ENCODE measurements at regions not wholly inside any gene's neighbourhood (a gene's known extent, or its start where the extent isn't known, plus 50 kb on each side); places are given as distances from the start of the nearest gene placed in this dataset.

GRCh38 chr2:182598626-182599025 is 117.4 kb upstream of the DNAJC10 start:
- Histone ChIP-seq H3K14ac (ENCODE audit: low read length) (peak overlapping the region; percentile 38), H3K4me2 (ENCODE audit: insufficient read depth, low read length, poor library complexity, severe bottlenecking) (no peak overlapping the region), H3K4ac (ENCODE audit: low read length) (no peak overlapping the region), H3K36me3 (replicated peaks in 1 of 2; ENCODE audit: control insufficient read depth in 2 of 2, insufficient read depth in 2 of 2, low read length in 2 of 2) (no peaks in the 10 kb centered on the region), H3K18ac (ENCODE audit: low read length) (peak overlapping the region; percentile 83), H2BK5ac (ENCODE audit: low read length) (no peak overlapping the region), H2BK120ac (ENCODE audit: low read depth, low read length) (no peak overlapping the region), H3K27me3 (ENCODE audit: control insufficient read depth in 3 of 3, insufficient read depth in 3 of 3, low read depth in 1 of 3, low read length in 3 of 3) (no peaks in the 10 kb centered on the region), H3K27ac (replicated peaks; ENCODE audit: low read length) (no peak overlapping the region), H3K79me1 (ENCODE audit: low read depth, low read length) (peaks cover 2% of the 10 kb centered on the region), H3K4me1 (ENCODE audit: control insufficient read depth in 2 of 2, insufficient read depth in 1 of 2, low read depth in 1 of 2, low read length in 2 of 2) (peaks cover 2 to 5% of the 10 kb centered on the region in 2 donors), H3K4me3 (ENCODE audit: low read length in 2 of 2) (no peak overlapping the region), H3K9me3 (replicated peaks in 1 of 2; ENCODE audit: control insufficient read depth in 2 of 2, insufficient read depth in 1 of 2, low read depth in 1 of 2, low read length in 2 of 2) (peaks cover 0 to 7% of the 10 kb centered on the region in 2 donors), H2AFZ (ENCODE audit: low read length) (no peak overlapping the region), H2BK12ac (ENCODE audit: low read length) (peak overlapping the region; percentile 41), H2AK5ac (ENCODE audit: low read depth, low read length) (peak overlapping the region; percentile 75), H4K91ac (ENCODE audit: low read depth, low read length, poor library complexity) (no peak overlapping the region), H3K23ac (ENCODE audit: low read depth, low read length, poor library complexity) (no peak overlapping the region), H4K8ac (ENCODE audit: low read depth, low read length) (no peak overlapping the region), H2BK15ac (ENCODE audit: low read length) (peak overlapping the region; percentile 98), H3K9ac (ENCODE audit: low read depth, low read length, poor library complexity) (no peak overlapping the region)
- DNase-seq (ENCODE audit: low spot score) = no peak
- WGBS, 2 donors (ENCODE audit: extremely low coverage in 2 of 2, insufficient read length in 2 of 2, insufficient replicate concordance in 1 of 2) = no CpG with 5 or more reads among the region's 5 CpGs

- H2AK5ac ChIP-seq (ENCODE audit: low read depth, low read length) = no peak overlapping the region
- H3K4ac ChIP-seq (ENCODE audit: low read length) = no peak overlapping the region
- H3K27ac ChIP-seq (replicated peaks; ENCODE audit: low read length) = no peak overlapping the region
- H2BK15ac ChIP-seq (ENCODE audit: low read length) = no peak overlapping the region
- H3K27me3 ChIP-seq (ENCODE audit: control insufficient read depth in 3 of 3, insufficient read depth in 3 of 3, low read depth in 1 of 3, low read length in 3 of 3) = no peaks in the 10 kb centered on the region
- H4K8ac ChIP-seq (ENCODE audit: low read depth, low read length) = no peak overlapping the region
- WGBS, 2 donors (ENCODE audit: extremely low coverage in 2 of 2, insufficient read length in 2 of 2, insufficient replicate concordance in 1 of 2) = no CpG with 5 or more reads among the region's 4 CpGs
- no peak overlapping the region for H3K18ac ChIP-seq (ENCODE audit: low read length)
- H3K23ac ChIP-seq (ENCODE audit: low read depth, low read length, poor library complexity) = no peak overlapping the region
- peaks cover 0 to 7% of the 10 kb centered on the region in 2 donors for H3K9me3 ChIP-seq (replicated peaks in 1 of 2; ENCODE audit: control insufficient read depth in 2 of 2, insufficient read depth in 1 of 2, low read depth in 1 of 2, low read length in 2 of 2)
- no peak overlapping the region for H4K91ac ChIP-seq (ENCODE audit: low read depth, low read length, poor library complexity)
- H3K14ac ChIP-seq (ENCODE audit: low read length) = no peak overlapping the region
- no peak overlapping the region for H2AFZ ChIP-seq (ENCODE audit: low read length)
- DNase-seq (ENCODE audit: low spot score) = no peak
- no peak overlapping the region for H2BK120ac ChIP-seq (ENCODE audit: low read depth, low read length)
- no peak overlapping the region for H3K4me2 ChIP-seq (ENCODE audit: insufficient read depth, low read length, poor library complexity, severe bottlenecking)
- H2BK12ac ChIP-seq (ENCODE audit: low read length) = no peak overlapping the region
- no peak overlapping the region for H2BK5ac ChIP-seq (ENCODE audit: low read length)
- peaks cover 2% of the 10 kb centered on the region for H3K79me1 ChIP-seq (ENCODE audit: low read depth, low read length)
- H3K4me3 ChIP-seq (ENCODE audit: low read length in 2 of 2) = no peak overlapping the region
- H3K4me1 ChIP-seq (ENCODE audit: control insufficient read depth in 2 of 2, insufficient read depth in 1 of 2, low read depth in 1 of 2, low read length in 2 of 2) = no peaks in the 10 kb centered on the region
- H3K9ac ChIP-seq (ENCODE audit: low read depth, low read length, poor library complexity) = no peak overlapping the region
- H3K36me3 ChIP-seq (replicated peaks in 1 of 2; ENCODE audit: control insufficient read depth in 2 of 2, insufficient read depth in 2 of 2, low read length in 2 of 2) = no peaks in the 10 kb centered on the region
These were observed 110.9 kb upstream of the DNAJC10 start for GRCh38 chr2:182605166-182605565.

- H3K4me2 ChIP-seq (ENCODE audit: insufficient read depth, low read length, poor library complexity, severe bottlenecking) = no peak overlapping the region
- no peak overlapping the region for H2BK120ac ChIP-seq (ENCODE audit: low read depth, low read length)
These were observed 109.1 kb upstream of the DNAJC10 start for GRCh38 chr2:182606728-182607681.

GRCh38 chr2:182608181-182608845 is 107.7 kb upstream of the DNAJC10 start:
- Histone ChIP-seq H3K4ac (ENCODE audit: low read length) (no peak overlapping the region), H4K8ac (ENCODE audit: low read depth, low read length) (peak overlapping the region; percentile 17), H3K18ac (ENCODE audit: low read length) (no peak overlapping the region), H2BK15ac (ENCODE audit: low read length) (no peak overlapping the region), H3K27me3 (ENCODE audit: control insufficient read depth in 3 of 3, insufficient read depth in 3 of 3, low read depth in 1 of 3, low read length in 3 of 3) (no peaks in the 10 kb centered on the region), H3K9me3 (replicated peaks in 1 of 2; ENCODE audit: control insufficient read depth in 2 of 2, insufficient read depth in 1 of 2, low read depth in 1 of 2, low read length in 2 of 2) (no peaks in the 10 kb centered on the region), H2BK120ac (ENCODE audit: low read depth, low read length) (no peak overlapping the region), H4K91ac (ENCODE audit: low read depth, low read length, poor library complexity) (no peak overlapping the region), H3K4me2 (ENCODE audit: insufficient read depth, low read length, poor library complexity, severe bottlenecking) (no peak overlapping the region), H3K23ac (ENCODE audit: low read depth, low read length, poor library complexity) (no peak overlapping the region), H2AFZ (ENCODE audit: low read length) (no peak overlapping the region), H2AK5ac (ENCODE audit: low read depth, low read length) (no peak overlapping the region), H3K4me1 (ENCODE audit: control insufficient read depth in 2 of 2, insufficient read depth in 1 of 2, low read depth in 1 of 2, low read length in 2 of 2) (no peaks in the 10 kb centered on the region), H3K79me1 (ENCODE audit: low read depth, low read length) (no peaks in the 10 kb centered on the region), H3K14ac (ENCODE audit: low read length) (no peak overlapping the region), H3K36me3 (replicated peaks in 1 of 2; ENCODE audit: control insufficient read depth in 2 of 2, insufficient read depth in 2 of 2, low read length in 2 of 2) (no peaks in the 10 kb centered on the region), H3K27ac (replicated peaks; ENCODE audit: low read length) (no peak overlapping the region), H3K4me3 (ENCODE audit: low read length in 2 of 2) (no peak overlapping the region), H2BK12ac (ENCODE audit: low read length) (no peak overlapping the region), H3K9ac (ENCODE audit: low read depth, low read length, poor library complexity) (no peak overlapping the region), H2BK5ac (ENCODE audit: low read length) (no peak overlapping the region)
- WGBS, 2 donors (ENCODE audit: extremely low coverage in 2 of 2, insufficient read length in 2 of 2, insufficient replicate concordance in 1 of 2) = no CpG with 5 or more reads among the region's 48 CpGs
- no peak for DNase-seq (ENCODE audit: low spot score)

More at GRCh38 chr2:182606728-182607681, 109.1 kb upstream of the DNAJC10 start:
- Histone ChIP-seq H3K27me3 (ENCODE audit: control insufficient read depth in 3 of 3, insufficient read depth in 3 of 3, low read depth in 1 of 3, low read length in 3 of 3) (no peaks in the 10 kb centered on the region), H2AFZ (ENCODE audit: low read length) (no peak overlapping the region), H2BK12ac (ENCODE audit: low read length) (no peak overlapping the region), H3K14ac (ENCODE audit: low read length) (no peak overlapping the region), H2AK5ac (ENCODE audit: low read depth, low read length) (no peak overlapping the region), H3K18ac (ENCODE audit: low read length) (no peak overlapping the region), H3K9ac (ENCODE audit: low read depth, low read length, poor library complexity) (no peak overlapping the region), H4K91ac (ENCODE audit: low read depth, low read length, poor library complexity) (no peak overlapping the region), H3K23ac (ENCODE audit: low read depth, low read length, poor library complexity) (no peak overlapping the region), H3K79me1 (ENCODE audit: low read depth, low read length) (peaks cover 2% of the 10 kb centered on the region), H2BK5ac (ENCODE audit: low read length) (no peak overlapping the region), H4K8ac (ENCODE audit: low read depth, low read length) (no peak overlapping the region), H3K27ac (replicated peaks; ENCODE audit: low read length) (no peak overlapping the region), H3K4me3 (ENCODE audit: low read length in 2 of 2) (no peak overlapping the region), H3K4me1 (ENCODE audit: control insufficient read depth in 2 of 2, insufficient read depth in 1 of 2, low read depth in 1 of 2, low read length in 2 of 2) (no peaks in the 10 kb centered on the region), H3K36me3 (replicated peaks in 1 of 2; ENCODE audit: control insufficient read depth in 2 of 2, insufficient read depth in 2 of 2, low read length in 2 of 2) (no peaks in the 10 kb centered on the region), H3K4ac (ENCODE audit: low read length) (no peak overlapping the region), H2BK15ac (ENCODE audit: low read length) (no peak overlapping the region), H3K9me3 (replicated peaks in 1 of 2; ENCODE audit: control insufficient read depth in 2 of 2, insufficient read depth in 1 of 2, low read depth in 1 of 2, low read length in 2 of 2) (no peaks in the 10 kb centered on the region)
- no peak for DNase-seq (ENCODE audit: low spot score)
- 100% methylated on average over 1 of the region's 8 CpGs; no CpG with 5 or more reads in 1 of the 2 donors for WGBS, 2 donors (ENCODE audit: extremely low coverage in 2 of 2, insufficient read length in 2 of 2, insufficient replicate concordance in 1 of 2)

Data from neuronal stem cell (in vitro differentiated cells).